HepG2 (cell line): ENCODE measurements at regions not wholly inside any gene's neighbourhood (a gene's known extent, or its start where the extent isn't known, plus 50 kb on each side); places are given as distances from the start of the nearest gene placed in this dataset.

ENCODE experiments used
- BORCS8-MEF2B ChIP-seq: sonication (generic); formaldehyde crosslinking; IDR thresholded peaks from 2 replicates; pipeline ENCODE4 v1.8.0; 2022; ENCODE audit warnings: mild to moderate bottlenecking, missing genetic modification reagents
- MNT ChIP-seq: fragments of 450-650 bp; IDR thresholded peaks from 2 replicates; pipeline ENCODE4 v1.6.1; 2016
- RERE ChIP-seq: IDR thresholded peaks from 2 replicates; pipeline ENCODE4 v1.6.1; 2016; ENCODE audit warnings: low read depth, missing genetic modification reagents, missing compliant biosample characterization
- SMARCE1 ChIP-seq: fragments of 450-650 bp; IDR thresholded peaks from 2 replicates; pipeline ENCODE4 v1.6.1; 2017; ENCODE audit warnings: borderline replicate concordance
- ZNF276 ChIP-seq: sonication (generic); formaldehyde crosslinking; IDR thresholded peaks from 2 replicates; pipeline ENCODE4 v1.4.0; 2020; ENCODE audit warnings: mild to moderate bottlenecking, low read depth, missing genetic modification reagents
- ZNF432 ChIP-seq: sonication (generic); formaldehyde crosslinking; IDR thresholded peaks from 2 replicates; pipeline ENCODE4 v1.5.0; 2020; ENCODE audit warnings: missing genetic modification reagents, mild to moderate bottlenecking, borderline replicate concordance

- TF ChIP-seq RERE (CRISPR knock-in tag) (no peak), ZNF432 (no peak), MNT (no peak), SMARCE1 (no peak), BORCS8-MEF2B (CRISPR knock-in tag) (no peak), ZNF276 (CRISPR knock-in tag) (no peak)
Observed at GRCh38 chr13:39918620-39919236, 263.3 kb downstream of the COG6 start (continued).
